Glutamatergic neuron (in vitro differentiated cells): ENCODE measurements at regions not wholly inside any gene's neighbourhood (a gene's known extent, or its start where the extent isn't known, plus 50 kb on each side); places are given as distances from the start of the nearest gene placed in this dataset.

Source experiments
- DNase-seq: peaks from one replicate; pipeline ENCODE4 v3.0.0; 2022
- H3K27ac Mint-ChIP-seq: one replicate; pipeline ENCODE4 v1.8.0; 2020; ENCODE audit warnings: mild to moderate bottlenecking, mixed read lengths, inconsistent platforms; ENCODE audit not compliant: unreplicated experiment
- H3K27me3 Mint-ChIP-seq: one replicate; pipeline ENCODE4 v1.8.0; 2020; ENCODE audit warnings: mild to moderate bottlenecking, moderate library complexity, mixed read lengths, inconsistent platforms; ENCODE audit not compliant: unreplicated experiment
- H3K36me3 Mint-ChIP-seq: one replicate; pipeline ENCODE4 v1.8.0; 2020; ENCODE audit warnings: mild to moderate bottlenecking, mixed read lengths, inconsistent platforms; ENCODE audit not compliant: unreplicated experiment
- H3K4me1 Mint-ChIP-seq: one replicate; pipeline ENCODE4 v1.8.0; 2020; ENCODE audit warnings: mild to moderate bottlenecking, low read depth, mixed read lengths, inconsistent platforms; ENCODE audit not compliant: unreplicated experiment
- H3K4me3 Mint-ChIP-seq: one replicate; pipeline ENCODE4 v1.8.0; 2020; ENCODE audit warnings: mild to moderate bottlenecking, mixed read lengths, inconsistent platforms; ENCODE audit not compliant: unreplicated experiment
- H3K9me3 Mint-ChIP-seq: one replicate; pipeline ENCODE4 v1.8.0; 2020; ENCODE audit warnings: mild to moderate bottlenecking, moderate library complexity, mixed read lengths, inconsistent platforms; ENCODE audit not compliant: unreplicated experiment
- CTCF ChIP-seq: fragments of 200-600 bp; sonication (generic); IDR thresholded peaks from one replicate; pipeline ENCODE4 v1.5.0; 2021; ENCODE audit not compliant: partially characterized antibody, unreplicated experiment

- no peak for DNase-seq
- H3K4me3 Mint-ChIP-seq, result no peak overlapping the region
Measured at GRCh38 chr14:29442696-29443095, 485.0 kb downstream of the PRKD1 start.

GRCh38 chr14:29444216-29444615 lies 483.4 kb downstream of the PRKD1 start:
- TF ChIP-seq CTCF, result no peak
- H3K4me1 Mint-ChIP-seq, result no peaks in the 10 kb centered on the region
- H3K27me3 Mint-ChIP-seq, result no peaks in the 10 kb centered on the region
- H3K36me3 Mint-ChIP-seq, result no peaks in the 10 kb centered on the region
- no peak overlapping the region for H3K4me3 Mint-ChIP-seq
- no peaks in the 10 kb centered on the region for H3K9me3 Mint-ChIP-seq
- H3K27ac Mint-ChIP-seq, result no peak overlapping the region
- no peak for DNase-seq

More at GRCh38 chr14:29442696-29443095, 485.0 kb downstream of the PRKD1 start:
- no peaks in the 10 kb centered on the region for H3K27me3 Mint-ChIP-seq
- no peaks in the 10 kb centered on the region for H3K4me1 Mint-ChIP-seq
- no peak overlapping the region for H3K27ac Mint-ChIP-seq
- no peaks in the 10 kb centered on the region for H3K9me3 Mint-ChIP-seq
- no peaks in the 10 kb centered on the region for H3K36me3 Mint-ChIP-seq
- no peak for TF ChIP-seq CTCF

- Mint-ChIP-seq H3K27ac (no peak overlapping the region), H3K27me3 (no peaks in the 10 kb centered on the region), H3K4me1 (no peaks in the 10 kb centered on the region), H3K4me3 (no peak overlapping the region), H3K36me3 (no peaks in the 10 kb centered on the region), H3K9me3 (no peaks in the 10 kb centered on the region)
- no peak for TF ChIP-seq CTCF
- no peak for DNase-seq
Measured at GRCh38 chr14:29444805-29445204, 482.8 kb downstream of the PRKD1 start.

GRCh38 chr14:29446971-29447370 lies 480.7 kb downstream of the PRKD1 start:
- H3K4me3 Mint-ChIP-seq, result no peak overlapping the region
- no peaks in the 10 kb centered on the region for H3K36me3 Mint-ChIP-seq
- DNase-seq, result no peak
- TF ChIP-seq CTCF, result no peak
- H3K9me3 Mint-ChIP-seq, result no peaks in the 10 kb centered on the region
- H3K27me3 Mint-ChIP-seq, result no peaks in the 10 kb centered on the region
- no peaks in the 10 kb centered on the region for H3K4me1 Mint-ChIP-seq
- H3K27ac Mint-ChIP-seq, result no peak overlapping the region

- no peak for DNase-seq
- Mint-ChIP-seq H3K27ac (no peak overlapping the region), H3K4me3 (no peak overlapping the region), H3K27me3 (no peaks in the 10 kb centered on the region), H3K36me3 (no peaks in the 10 kb centered on the region), H3K9me3 (no peaks in the 10 kb centered on the region), H3K4me1 (no peaks in the 10 kb centered on the region)
- no peak for TF ChIP-seq CTCF
Measured at GRCh38 chr14:29451941-29452340, 475.7 kb downstream of the PRKD1 start.
